ENCODE measurements at regions not wholly inside any gene's neighbourhood (a gene's known extent, or its start where the extent isn't known, plus 50 kb on each side); places are given as distances from the start of the nearest gene placed in this dataset.
"Not testable (repeated sequence)": the region's sequence is repeated elsewhere in the genome, so short reads cannot be mapped to it uniquely, and the experiment has no call there.

DNA sequence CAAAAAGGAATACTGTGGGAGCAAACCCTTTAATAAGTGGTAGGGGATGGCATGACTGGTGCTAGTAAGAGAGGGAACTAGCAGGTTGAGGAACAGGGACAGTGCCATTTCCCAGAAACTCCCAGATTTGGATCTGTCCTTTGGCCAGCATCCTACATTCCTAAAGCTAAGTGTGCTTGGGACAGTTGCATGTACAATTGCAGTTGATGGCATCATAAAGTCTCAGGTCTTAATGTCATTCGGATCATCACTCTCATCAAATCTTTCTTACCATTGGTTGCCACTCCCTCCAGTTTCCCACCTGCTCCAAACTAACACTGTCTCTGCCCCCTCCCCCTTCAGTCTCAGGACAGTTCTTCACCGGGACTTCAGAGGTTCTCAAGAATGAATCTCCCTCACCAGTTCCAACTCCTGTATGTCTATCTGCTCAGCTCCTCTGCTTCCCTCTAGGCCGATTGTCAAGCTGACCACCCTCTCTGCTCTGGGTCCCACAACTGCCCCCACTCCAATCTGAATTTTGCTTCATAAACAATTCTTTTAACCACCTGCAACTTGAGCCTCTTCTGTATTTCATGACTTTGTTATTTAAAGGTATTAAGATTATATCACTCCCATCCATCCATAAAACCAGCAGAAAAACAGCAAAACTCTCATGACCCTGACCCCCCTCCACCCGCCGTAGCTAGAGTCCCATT lies 260.8 kb downstream of the CGGBP1 start:
- no peak for DNase-seq (ENCODE audit: low read depth, low spot score)
- H3K27ac ChIP-seq: no peak overlapping the region

DNA sequence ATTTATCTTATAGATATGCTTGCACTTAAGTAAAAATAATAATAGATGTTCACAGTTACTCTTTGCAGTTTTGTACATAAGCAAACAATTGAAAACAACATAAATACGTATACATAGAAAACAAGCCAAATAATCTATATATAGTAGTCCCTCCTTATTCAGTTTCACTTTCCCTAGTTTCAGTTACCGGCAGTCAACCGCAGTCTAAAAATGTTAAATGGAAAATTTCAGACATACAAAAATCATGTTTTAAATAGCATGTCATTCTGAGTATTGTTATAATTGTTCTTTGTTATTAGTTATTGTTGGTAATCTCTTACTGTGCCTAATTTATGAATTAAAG lies 262.0 kb downstream of the CGGBP1 start:
- H3K27ac ChIP-seq: no peak overlapping the region
- DNase-seq (ENCODE audit: low read depth, low spot score): no peak

DNA sequence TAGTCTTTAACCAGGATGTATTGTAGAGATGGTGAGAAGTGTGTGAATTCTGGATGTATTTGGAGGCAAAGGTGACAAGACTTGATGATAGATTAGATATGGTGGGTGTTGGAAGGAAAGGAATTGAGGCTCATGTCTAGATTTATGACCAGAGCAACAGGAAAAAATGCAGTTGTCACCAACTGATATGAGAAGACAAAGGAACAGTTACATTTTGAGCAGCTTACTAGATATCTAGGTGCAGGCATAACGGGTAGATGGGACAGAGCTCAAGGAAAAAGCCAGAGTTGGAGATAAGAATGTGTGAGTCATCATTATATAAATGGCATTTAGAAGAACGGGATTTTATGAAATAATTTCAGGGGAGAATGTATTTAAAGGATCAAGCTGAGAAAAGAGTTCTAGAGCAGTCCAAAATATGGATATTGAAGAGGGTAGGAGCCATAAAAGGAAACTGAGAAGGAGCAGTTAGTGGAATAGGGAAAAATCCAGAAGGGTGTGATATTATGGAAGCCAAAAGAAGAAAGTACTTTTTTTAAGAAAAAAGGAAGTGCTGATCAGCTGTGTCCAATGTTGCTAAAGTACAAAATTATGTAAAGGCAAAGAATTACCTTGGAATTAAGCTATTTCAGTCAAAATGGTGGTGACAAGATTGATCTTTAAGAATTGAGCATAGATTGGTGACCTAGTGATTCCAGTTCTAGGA lies 262.5 kb downstream of the CGGBP1 start:
- H3K27ac ChIP-seq: no peak overlapping the region
- DNase-seq (ENCODE audit: low read depth, low spot score): no peak

DNA sequence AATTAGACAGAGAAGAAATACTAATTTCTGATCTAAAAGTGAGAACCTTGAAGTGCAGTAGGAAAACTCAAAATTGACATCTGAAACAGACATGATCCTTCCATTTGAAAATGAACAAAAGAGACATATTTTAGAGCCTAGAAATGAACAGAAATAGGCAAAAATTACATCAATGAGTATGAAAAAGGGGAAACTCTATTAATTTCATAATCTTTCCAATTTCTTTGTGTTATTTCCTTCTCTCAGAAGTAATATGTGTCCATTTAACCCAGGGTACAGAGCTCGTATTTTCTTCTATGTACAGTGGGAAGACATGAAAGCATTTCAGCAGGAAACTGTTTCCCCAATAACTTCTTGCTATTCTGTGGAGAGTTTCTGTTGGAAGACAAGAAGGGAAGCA lies 263.1 kb downstream of the CGGBP1 start:
- H3K27ac ChIP-seq: no peak overlapping the region
- DNase-seq (ENCODE audit: low read depth, low spot score): no peak

DNA sequence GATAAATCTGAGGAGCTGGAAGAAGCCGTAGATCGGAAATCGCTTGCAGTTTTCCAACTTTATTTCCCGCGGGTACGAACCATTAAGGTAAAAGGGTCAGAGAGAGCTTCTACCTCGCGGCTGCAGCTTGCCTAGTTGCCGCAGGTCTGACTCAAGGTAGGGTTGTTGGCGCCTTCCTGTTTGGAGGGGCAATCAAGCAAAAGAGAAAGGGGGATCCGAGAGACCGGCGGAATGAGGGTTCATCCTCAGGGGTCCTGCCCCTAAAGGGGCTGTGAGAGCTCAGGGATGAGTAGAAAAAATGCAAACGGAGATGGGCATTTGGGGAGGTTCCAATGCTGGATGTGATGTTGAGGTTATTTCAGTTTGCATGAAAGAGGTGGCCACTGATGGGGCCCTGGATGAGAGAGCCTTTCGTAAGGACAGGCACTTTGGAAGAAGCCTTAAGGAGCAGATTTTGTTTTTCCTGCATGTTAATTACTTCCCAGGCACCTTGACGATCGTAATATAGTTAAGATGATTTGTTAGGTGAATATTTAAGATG lies 265.4 kb downstream of the CGGBP1 start:
- DNase-seq (ENCODE audit: low read depth, low spot score): no peak
- H3K27ac ChIP-seq: no peak overlapping the region

DNA sequence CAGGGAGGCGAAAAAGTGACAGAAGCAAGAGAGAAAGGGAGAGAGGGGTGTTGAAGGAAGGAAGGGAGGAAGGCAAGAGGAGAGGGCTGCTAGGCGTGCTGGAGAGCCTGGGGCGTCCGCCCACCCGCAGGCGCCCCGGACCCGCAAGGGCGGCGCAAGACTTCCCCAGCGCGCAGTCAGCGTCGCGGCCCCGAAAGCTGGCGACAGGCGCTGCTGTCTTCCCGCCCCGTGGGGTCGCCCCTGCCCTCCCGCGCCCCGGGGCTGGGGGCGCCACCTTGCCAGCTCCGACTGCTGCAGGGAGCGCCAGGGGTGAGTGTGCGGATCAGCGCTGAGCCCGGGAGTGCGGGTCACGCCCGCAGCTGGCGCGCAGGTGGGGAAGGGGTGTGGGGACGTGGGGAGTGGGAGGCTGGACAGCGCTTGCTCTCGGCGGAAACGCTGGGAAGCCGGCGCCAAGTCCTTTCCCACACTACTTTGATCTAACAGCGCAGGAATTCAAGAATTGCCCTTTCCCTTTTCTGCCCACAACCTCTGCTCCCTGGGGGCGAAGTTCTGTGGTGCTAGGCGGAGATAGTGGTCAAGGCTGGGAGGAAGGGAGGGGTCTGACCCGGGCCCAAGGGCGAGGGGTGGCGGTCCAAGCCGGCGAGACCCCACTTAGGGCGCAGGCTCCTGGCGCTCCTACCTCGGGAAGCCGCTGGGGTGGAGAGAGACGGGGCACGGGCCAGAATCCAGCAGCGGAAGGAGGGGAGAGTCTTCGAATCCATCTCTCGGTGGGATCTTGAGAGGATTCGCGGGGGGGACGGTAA lies 266.1 kb downstream of the CGGBP1 start, which contains the start of gene HTR1F:
TSS of gene HTR1F (plus strand) at position 173 of the 803 bp plus-strand sequence.
- no peak for DNase-seq (ENCODE audit: low read depth, low spot score)
- H3K27ac ChIP-seq: no peak within 1 kb of the TSS

DNA sequence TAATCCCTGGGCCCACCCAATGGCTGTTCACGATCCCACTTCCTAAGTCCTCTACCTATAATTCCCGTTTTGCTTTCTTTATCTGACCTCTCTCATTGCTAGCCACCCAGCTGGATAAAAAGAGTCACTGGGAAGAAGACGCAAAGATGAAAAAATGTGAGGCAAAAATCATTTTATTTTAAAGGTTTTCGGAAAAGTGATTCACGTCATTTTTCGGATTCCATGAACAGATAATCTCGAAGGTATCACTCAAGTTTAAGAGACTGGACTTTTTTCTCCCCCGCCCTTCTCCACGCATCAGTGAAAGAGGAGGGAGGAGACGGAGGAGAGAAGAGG lies 266.6 kb downstream of the CGGBP1 start:
- no peak overlapping the region for H3K27ac ChIP-seq
- DNase-seq (ENCODE audit: low read depth, low spot score): no peak

DNA sequence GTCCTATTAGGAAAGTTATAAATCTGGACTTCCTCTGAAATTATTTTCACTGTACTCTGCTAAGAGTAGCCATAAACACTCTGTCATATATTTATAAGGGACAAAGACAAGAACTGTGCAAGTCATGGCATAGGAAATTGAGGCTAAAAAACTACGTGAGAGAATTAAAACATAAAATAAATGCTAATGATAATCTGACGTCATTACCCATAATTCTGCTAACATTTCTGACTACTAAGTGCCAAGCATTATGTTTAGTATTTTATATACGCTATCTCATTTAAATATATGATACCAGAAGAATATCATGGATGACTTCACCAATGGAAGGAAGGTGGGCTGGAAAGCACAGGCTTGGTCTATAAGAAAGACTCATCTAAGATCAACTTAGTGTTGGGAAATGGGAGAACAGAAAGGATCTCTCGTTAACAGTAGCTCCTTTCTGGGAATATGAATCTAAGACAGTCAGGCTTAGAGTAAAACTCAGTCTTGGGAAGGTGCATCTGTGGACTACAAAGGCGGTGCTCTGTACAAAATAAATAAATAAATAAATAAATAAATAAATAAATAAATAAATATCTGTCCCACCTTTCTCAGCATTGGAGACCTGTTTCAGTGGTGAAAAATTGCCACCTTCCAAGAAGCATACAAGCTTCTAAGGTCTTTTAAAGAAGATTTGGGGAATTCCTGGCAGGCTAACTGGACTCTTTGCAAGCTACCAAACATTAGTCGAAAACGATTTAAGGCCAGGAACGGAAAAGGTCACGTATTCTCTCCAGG lies 267.4 kb downstream of the CGGBP1 start:
- no peak for DNase-seq (ENCODE audit: low read depth, low spot score)
- H3K27ac ChIP-seq: no peak overlapping the region

DNA sequence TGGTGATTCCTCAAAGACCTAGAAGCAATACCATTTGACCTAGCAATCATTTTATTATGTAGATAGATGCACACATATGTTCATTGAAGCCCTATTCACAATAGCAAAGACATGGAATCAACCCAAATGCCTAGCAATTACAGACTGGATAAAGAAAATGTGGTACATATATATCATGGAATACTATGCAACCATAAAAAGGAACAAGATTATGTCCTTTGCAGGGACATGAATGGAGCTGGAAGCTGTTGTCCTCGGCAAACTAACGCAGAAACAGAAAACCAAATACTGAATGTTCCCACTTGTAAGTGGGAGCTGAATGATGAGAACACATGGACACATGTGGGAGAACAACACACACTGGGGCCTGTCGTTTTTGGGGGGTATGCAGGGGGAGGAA lies 269.8 kb downstream of the CGGBP1 start:
- DNase-seq (ENCODE audit: low read depth, low spot score); H3K27ac ChIP-seq: not testable (repeated sequence)

DNA sequence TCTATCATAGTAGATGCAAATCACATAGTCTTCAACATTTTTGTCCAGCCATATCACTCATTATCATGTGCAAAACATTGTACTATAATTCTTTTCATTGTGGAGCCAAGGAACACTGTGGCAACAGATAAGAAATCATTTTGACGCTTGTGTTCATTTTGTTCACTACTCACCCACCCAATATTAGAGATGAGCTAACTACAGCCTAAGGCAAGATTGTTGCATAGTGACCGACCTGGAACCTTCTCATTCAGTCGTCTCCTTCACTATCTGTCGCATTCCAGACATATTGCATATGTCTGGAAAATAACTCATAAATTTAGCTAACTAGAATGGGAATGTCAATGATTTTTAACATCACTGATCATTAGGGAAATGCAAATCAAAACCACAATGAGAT lies 270.3 kb downstream of the CGGBP1 start:
- no peak for DNase-seq (ENCODE audit: low read depth, low spot score)
- H3K27ac ChIP-seq: no peak overlapping the region

DNA sequence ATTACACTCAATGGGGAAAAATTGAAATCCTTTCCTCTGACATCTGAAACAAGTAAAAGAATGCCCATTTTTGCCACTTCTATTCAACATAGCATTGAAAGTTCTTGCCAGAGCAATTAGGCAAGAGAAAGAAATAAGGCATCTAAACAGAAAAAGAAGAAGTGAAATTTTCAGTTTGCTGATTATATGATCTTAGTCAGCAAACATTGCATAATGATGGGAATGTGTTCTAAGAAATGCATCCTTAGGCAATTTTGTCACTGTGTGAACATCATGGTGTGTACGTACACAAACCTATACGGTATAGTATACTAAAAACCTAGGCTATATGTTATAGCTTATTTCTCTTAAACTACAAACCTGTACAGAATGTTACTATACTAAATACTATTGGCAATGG lies 278.0 kb downstream of the CGGBP1 start:
- DNase-seq (ENCODE audit: low read depth, low spot score): no peak
- no peak overlapping the region for H3K27ac ChIP-seq

DNA sequence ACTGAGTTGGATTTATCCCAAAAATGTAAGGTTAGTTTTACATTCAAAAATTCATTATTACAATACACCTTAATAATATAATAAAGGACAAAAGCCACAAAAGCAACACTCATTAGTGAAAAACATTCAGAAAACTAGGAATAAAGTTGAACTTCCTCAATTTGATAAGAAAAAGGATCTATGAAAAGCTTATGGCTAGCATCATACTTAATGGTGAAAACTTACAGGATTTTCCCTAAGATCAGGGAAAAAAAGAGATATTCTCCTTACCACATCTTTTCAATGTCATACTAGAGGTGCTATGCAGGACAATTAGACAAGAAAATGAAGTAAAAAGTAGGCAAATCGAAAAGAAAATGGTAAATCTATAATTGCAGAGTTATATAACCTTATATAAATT lies 279.9 kb downstream of the CGGBP1 start:
- DNase-seq (ENCODE audit: low read depth, low spot score): no peak
- no peak overlapping the region for H3K27ac ChIP-seq

DNA sequence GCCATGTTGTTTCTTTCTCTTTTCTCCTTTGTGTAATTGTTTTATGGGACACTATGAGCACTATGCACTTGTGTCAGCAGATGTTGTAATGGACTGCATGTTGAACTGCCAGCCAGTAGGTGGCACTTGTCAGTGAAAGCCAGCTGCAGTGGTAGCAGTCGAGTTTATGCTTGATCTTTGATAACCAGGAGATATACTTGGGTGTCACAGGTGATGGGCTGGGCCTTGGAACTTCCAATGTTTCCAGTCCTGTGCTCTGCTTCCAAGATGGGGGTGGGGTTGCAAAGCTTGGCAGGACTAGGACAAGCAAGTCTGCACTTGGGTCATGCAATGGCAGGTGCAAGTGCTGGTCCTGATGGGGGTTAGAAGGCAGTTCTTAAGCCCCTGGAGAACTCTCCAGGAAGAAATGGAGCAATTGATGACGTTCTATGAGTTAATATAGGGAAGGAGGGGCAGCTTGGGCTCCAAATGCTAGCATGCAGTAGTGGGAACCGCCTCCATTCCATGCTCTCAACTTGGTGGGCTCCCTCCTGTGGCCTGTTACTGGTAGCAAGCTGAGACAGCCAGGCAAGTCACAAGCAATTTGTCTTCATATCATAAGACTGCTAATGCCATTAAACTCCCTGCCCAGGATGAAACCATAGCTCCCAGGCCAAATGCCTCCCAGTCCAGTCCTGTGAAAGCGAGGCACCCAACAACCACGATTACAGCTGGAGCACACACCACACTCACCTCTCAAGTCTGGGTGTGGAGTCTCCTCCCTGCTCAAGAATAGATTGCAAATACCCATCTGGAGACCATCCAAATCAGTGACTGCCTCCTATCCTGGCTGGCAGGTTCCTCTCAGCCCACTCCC lies 287.2 kb downstream of the CGGBP1 start:
- no peak for DNase-seq (ENCODE audit: low read depth, low spot score)
- H3K27ac ChIP-seq: no peak overlapping the region

DNA sequence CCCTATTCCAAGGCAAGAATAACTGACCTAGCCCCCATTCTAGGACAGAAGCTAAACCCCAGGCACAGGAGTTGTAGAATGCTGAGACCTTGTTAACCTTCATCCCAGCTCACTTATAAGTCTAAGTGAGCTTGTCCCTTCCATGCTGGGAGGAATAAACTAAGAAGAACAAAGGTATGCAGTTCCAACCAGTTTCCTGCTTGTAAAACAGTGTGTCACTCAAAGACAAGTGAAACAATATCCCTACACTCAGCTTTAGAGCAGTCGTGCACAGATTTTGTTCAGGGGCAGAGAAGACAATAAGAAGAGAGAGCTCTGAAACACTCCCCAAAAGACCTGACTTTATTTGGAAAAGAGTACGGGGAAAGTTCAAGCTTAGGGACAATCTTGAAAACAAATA lies 292.1 kb downstream of the CGGBP1 start:
- no peak overlapping the region for H3K27ac ChIP-seq
- no peak for DNase-seq (ENCODE audit: low read depth, low spot score)

DNA sequence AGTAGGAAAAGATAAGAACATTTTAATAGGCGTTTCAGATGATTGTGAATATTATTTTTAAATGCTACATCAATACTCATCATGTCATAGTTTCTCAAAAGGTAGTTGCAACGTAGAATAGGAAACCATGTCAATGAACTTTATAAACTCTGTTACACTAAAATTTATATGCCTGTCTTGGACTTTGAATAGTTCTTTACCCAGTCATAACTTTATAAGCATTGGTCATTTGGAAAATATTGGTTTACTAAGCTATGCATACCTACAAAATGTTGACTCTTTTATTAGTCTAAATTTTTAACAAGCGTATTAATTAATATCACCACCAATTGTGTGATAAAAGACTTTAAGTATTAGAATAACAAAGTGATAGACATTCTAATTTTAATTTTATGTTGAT lies 293.5 kb downstream of the CGGBP1 start:
- H3K27ac ChIP-seq: no peak overlapping the region
- no peak for DNase-seq (ENCODE audit: low read depth, low spot score)

DNA sequence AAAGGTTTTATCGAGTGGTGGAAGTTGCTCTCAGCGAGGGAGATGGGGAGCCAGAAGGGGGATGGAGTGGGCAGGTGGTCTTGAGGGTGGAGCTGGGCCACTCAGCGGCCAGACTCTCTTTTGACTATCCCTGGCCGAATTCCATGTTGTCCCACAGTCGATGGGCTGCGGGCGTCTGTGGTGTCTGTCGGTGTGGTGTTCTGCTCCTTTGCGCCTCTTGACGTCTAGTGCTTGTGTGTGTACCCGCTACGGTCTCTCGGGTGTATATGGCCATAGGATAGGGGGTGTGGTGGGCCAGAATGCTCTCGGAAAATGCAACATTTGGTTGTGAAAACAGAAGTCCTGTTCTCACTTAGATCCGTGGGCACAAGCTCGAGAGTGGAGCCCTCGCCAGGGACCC lies 297.0 kb downstream of the CGGBP1 start:
- no peak overlapping the region for H3K27ac ChIP-seq

DNA sequence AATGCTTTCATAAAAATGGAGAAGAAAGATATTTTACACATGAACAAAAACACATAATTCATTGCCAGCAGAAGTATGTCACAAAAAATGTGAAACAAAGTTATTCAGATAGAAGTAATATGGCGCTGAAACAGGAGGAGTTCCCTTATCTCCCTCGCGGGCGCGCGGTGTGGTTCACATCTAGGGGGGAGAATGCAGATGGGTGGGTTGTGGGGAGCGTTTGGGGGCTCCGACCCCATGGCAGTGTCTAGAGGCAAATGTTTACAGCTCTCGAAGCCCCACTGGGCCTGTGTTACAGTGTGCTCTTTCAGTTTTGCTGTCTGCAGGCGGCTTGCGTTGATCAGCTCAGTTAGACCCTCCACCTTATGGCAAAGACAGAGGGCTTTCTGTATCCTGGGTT lies 297.5 kb downstream of the CGGBP1 start:
- no peak for DNase-seq (ENCODE audit: low read depth, low spot score)
- H3K27ac ChIP-seq: no peak overlapping the region

More for the DNA sequence above, 297.0 kb downstream of the CGGBP1 start:
- no peak for DNase-seq (ENCODE audit: low read depth, low spot score)

DNA sequence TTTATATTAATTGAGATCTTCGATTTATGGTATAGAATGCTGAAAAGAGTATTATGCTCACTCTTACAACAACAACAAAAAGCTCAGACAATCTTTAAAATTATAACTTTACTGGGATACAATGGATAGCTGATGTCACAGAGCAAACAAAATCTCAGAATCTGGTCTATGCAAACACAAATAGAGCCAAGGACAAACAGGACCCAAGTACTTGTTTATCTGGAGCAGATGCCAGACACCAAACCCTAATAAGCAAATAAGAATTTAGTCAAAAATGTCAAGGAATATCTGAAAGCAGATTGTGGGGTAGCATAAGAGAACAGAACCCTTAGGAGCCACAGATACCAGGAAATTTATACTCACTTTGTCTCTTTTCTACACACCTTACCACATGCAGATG lies 302.2 kb downstream of the CGGBP1 start:
- DNase-seq (ENCODE audit: low read depth, low spot score): no peak
- no peak overlapping the region for H3K27ac ChIP-seq

DNA sequence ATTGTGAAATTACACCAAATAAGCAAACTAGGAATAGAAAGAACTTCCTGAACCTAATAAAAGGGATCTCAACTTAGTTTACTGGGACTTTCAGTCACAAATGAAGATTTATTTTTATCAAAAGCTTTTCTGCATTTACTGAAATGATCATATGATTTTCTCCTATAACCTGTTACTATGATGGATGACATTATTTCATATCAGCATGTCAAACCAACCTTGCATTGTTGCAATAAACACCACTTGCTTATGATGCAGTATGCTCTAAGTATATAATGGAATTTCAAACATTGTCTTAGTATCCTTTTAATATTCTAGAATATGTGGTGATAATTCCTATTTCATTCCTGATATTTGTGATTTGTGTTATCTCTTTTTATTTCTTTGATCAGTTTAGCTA lies 303.0 kb downstream of the CGGBP1 start:
- H3K27ac ChIP-seq: no peak overlapping the region
- DNase-seq (ENCODE audit: low read depth, low spot score): no peak

DNA sequence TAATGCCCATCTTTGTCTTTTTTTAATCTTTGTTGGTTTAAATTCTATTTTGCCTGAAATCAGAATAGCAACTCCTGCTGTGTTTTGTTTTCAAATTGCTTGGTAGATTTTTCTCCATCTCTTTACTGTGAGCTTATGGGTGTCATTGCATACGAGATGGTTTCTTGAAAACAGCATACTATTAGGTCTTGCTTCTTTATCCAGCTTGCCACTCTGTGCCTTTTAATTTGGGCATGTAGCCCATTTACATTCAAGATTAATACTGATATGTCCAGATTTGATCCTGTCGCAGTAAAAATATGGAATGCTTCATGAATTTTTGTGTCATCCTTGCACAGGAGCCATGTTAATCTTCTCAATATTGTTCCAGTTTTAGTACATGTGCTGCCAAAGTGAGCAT lies 316.6 kb downstream of the CGGBP1 start:
- H3K27ac ChIP-seq: no peak overlapping the region
- no peak for DNase-seq (ENCODE audit: low read depth, low spot score)

Measured in epithelial cell of prostate (primary cell).